Activated CD4-positive, alpha-beta T cell treated with anti-CD3 and anti-CD28 coated beads, Interleukin-2, amount 10 ng/mL, durations not matched to agents 7 days and 5 days (primary cell): ENCODE measurements at regions not wholly inside any gene's neighbourhood (a gene's known extent, or its start where the extent isn't known, plus 50 kb on each side); places are given as distances from the start of the nearest gene placed in this dataset.
"Not testable (repeated sequence)": the region's sequence is repeated elsewhere in the genome, so short reads cannot be mapped to it uniquely, and the experiment has no call there.

Experiments
- CTCF ChIA-PET: fragments of 350-600 bp; sonication (Branson Sonifier 250); formaldehyde crosslinking; loops from one replicate; lab custom pipeline; 2021; ENCODE audit warnings: antibody characterized with exemption; lab: Charles Lee
- POLR2A ChIA-PET: fragments of 350-600 bp; sonication (Branson Sonifier 250); formaldehyde crosslinking; loops from one replicate; lab custom pipeline; 2021; ENCODE audit warnings: antibody characterized with exemption; lab: Charles Lee
- DNase-seq: peaks from one replicate; pipeline ENCODE4 v3.0.0-alpha.2; 2020
- H3K27ac Mint-ChIP-seq: one replicate; pipeline ENCODE4 v1.8.0; 2021; ENCODE audit warnings: mild to moderate bottlenecking, moderate library complexity, mixed read lengths
- H3K27me3 Mint-ChIP-seq: one replicate; pipeline ENCODE4 v1.8.0; 2021; ENCODE audit warnings: mixed read lengths
- H3K36me3 Mint-ChIP-seq: one replicate; pipeline ENCODE4 v1.8.0; 2021; ENCODE audit warnings: low read depth, mixed read lengths
- H3K4me1 Mint-ChIP-seq: one replicate; pipeline ENCODE4 v1.8.0; 2021; ENCODE audit warnings: mixed read lengths
- H3K4me3 Mint-ChIP-seq: one replicate; pipeline ENCODE4 v1.8.0; 2021; ENCODE audit warnings: mild to moderate bottlenecking, moderate library complexity, mixed read lengths
- H3K9me3 Mint-ChIP-seq: one replicate; pipeline ENCODE4 v1.8.0; 2021; ENCODE audit warnings: mixed read lengths

- no peaks in the 10 kb centered on the region for H3K4me1 Mint-ChIP-seq
- POLR2A ChIA-PET = no interaction called here
- H3K27me3 Mint-ChIP-seq = no peaks in the 10 kb centered on the region
- H3K27ac Mint-ChIP-seq = no peak overlapping the region
- peaks cover 5% of the 10 kb centered on the region for H3K9me3 Mint-ChIP-seq
- no peak overlapping the region for H3K4me3 Mint-ChIP-seq
- no peaks in the 10 kb centered on the region for H3K36me3 Mint-ChIP-seq
- CTCF ChIA-PET = interaction anchor here (0.6 kb wide), 1 partner anchor 157 kb away, joined by 3 read pairs; no protein-coding TSS in a partner anchor
- no peak for DNase-seq
Observed at GRCh38 chr6:19380293-19380692, 456.9 kb upstream of the ID4 start.

GRCh38 chr6:19382676-19383075 lies 454.5 kb upstream of the ID4 start:
- ChIA-PET POLR2A (no interaction called here), CTCF (no interaction called here)
- Mint-ChIP-seq H3K27me3 (no peaks in the 10 kb centered on the region), H3K4me3 (no peak overlapping the region), H3K36me3 (no peaks in the 10 kb centered on the region), H3K4me1 (no peaks in the 10 kb centered on the region), H3K27ac (no peak overlapping the region), H3K9me3 (peaks cover 5% of the 10 kb centered on the region)
- no peak for DNase-seq

GRCh38 chr6:19391926-19392325 lies 445.2 kb upstream of the ID4 start:
- POLR2A ChIA-PET = no interaction called here

GRCh38 chr6:19394051-19394450 lies 443.1 kb upstream of the ID4 start:
- ChIA-PET CTCF (no interaction called here), POLR2A (no interaction called here)
- Mint-ChIP-seq H3K4me1 (no peaks in the 10 kb centered on the region), H3K9me3 (peaks cover 14% of the 10 kb centered on the region), H3K4me3 (no peak overlapping the region), H3K27ac (no peak overlapping the region), H3K36me3 (no peaks in the 10 kb centered on the region), H3K27me3 (no peaks in the 10 kb centered on the region)
- DNase-seq = no peak

More at GRCh38 chr6:19391926-19392325, 445.2 kb upstream of the ID4 start:
- Mint-ChIP-seq H3K9me3 (peaks cover 14% of the 10 kb centered on the region), H3K36me3 (no peaks in the 10 kb centered on the region), H3K27me3 (no peaks in the 10 kb centered on the region), H3K27ac (no peak overlapping the region), H3K4me1 (no peaks in the 10 kb centered on the region), H3K4me3 (no peak overlapping the region)
- CTCF ChIA-PET = no interaction called here
- DNase-seq = no peak

- H3K27me3 Mint-ChIP-seq = no peaks in the 10 kb centered on the region
- peaks cover 14% of the 10 kb centered on the region for H3K9me3 Mint-ChIP-seq
- no peak overlapping the region for H3K27ac Mint-ChIP-seq
- DNase-seq = no peak
- H3K4me3 Mint-ChIP-seq = no peak overlapping the region
- H3K36me3 Mint-ChIP-seq = no peaks in the 10 kb centered on the region
- no peaks in the 10 kb centered on the region for H3K4me1 Mint-ChIP-seq
- POLR2A ChIA-PET = no interaction called here
- CTCF ChIA-PET = no interaction called here
Observed at GRCh38 chr6:19394687-19395086, 442.5 kb upstream of the ID4 start.

GRCh38 chr6:19395316-19395715 lies 441.9 kb upstream of the ID4 start:
- no peak overlapping the region for H3K4me3 Mint-ChIP-seq
- no peak for DNase-seq
- H3K9me3 Mint-ChIP-seq = peaks cover 14% of the 10 kb centered on the region
- no peak overlapping the region for H3K27ac Mint-ChIP-seq
- H3K27me3 Mint-ChIP-seq = no peaks in the 10 kb centered on the region
- ChIA-PET CTCF (no interaction called here), POLR2A (no interaction called here)
- no peaks in the 10 kb centered on the region for H3K36me3 Mint-ChIP-seq
- no peaks in the 10 kb centered on the region for H3K4me1 Mint-ChIP-seq

- ChIA-PET POLR2A (no interaction called here), CTCF (no interaction called here)
- Mint-ChIP-seq H3K27ac (no peak overlapping the region), H3K4me1 (no peaks in the 10 kb centered on the region), H3K36me3 (no peaks in the 10 kb centered on the region), H3K4me3 (no peak overlapping the region), H3K27me3 (no peaks in the 10 kb centered on the region), H3K9me3 (peaks cover 15% of the 10 kb centered on the region)
- no peak for DNase-seq
Observed at GRCh38 chr6:19399406-19399805, 437.8 kb upstream of the ID4 start.

GRCh38 chr6:19404884-19405283 lies 432.3 kb upstream of the ID4 start:
- H3K4me1 Mint-ChIP-seq, POLR2A ChIA-PET, H3K27me3 Mint-ChIP-seq, DNase-seq, H3K4me3 Mint-ChIP-seq, CTCF ChIA-PET, H3K27ac Mint-ChIP-seq, H3K36me3 Mint-ChIP-seq: not testable (repeated sequence)
- peaks cover 17% of the 10 kb centered on the region for H3K9me3 Mint-ChIP-seq

- ChIA-PET POLR2A (no interaction called here), CTCF (no interaction called here)
- no peaks in the 10 kb centered on the region for H3K36me3 Mint-ChIP-seq
- no peak overlapping the region for H3K4me3 Mint-ChIP-seq
- DNase-seq = no peak
- H3K27me3 Mint-ChIP-seq = no peaks in the 10 kb centered on the region
- no peaks in the 10 kb centered on the region for H3K4me1 Mint-ChIP-seq
- peaks cover 11% of the 10 kb centered on the region for H3K9me3 Mint-ChIP-seq
- no peak overlapping the region for H3K27ac Mint-ChIP-seq
Observed at GRCh38 chr6:19408331-19408730, 428.8 kb upstream of the ID4 start.

- POLR2A ChIA-PET = no interaction called here
- Mint-ChIP-seq H3K27me3 (no peaks in the 10 kb centered on the region), H3K4me3 (no peak overlapping the region), H3K27ac (no peak overlapping the region), H3K4me1 (no peaks in the 10 kb centered on the region), H3K9me3 (peaks cover 2% of the 10 kb centered on the region), H3K36me3 (no peaks in the 10 kb centered on the region)
- CTCF ChIA-PET = no interaction called here
- DNase-seq = no peak
Observed at GRCh38 chr6:19410481-19410880, 426.7 kb upstream of the ID4 start.

GRCh38 chr6:19413323-19413722 lies 423.8 kb upstream of the ID4 start:
- H3K36me3 Mint-ChIP-seq = no peaks in the 10 kb centered on the region
- no peaks in the 10 kb centered on the region for H3K27me3 Mint-ChIP-seq
- ChIA-PET CTCF (no interaction called here), POLR2A (no interaction called here)
- no peak overlapping the region for H3K4me3 Mint-ChIP-seq
- H3K27ac Mint-ChIP-seq = no peak overlapping the region
- H3K9me3 Mint-ChIP-seq = peaks cover 3% of the 10 kb centered on the region
- DNase-seq = no peak
- no peaks in the 10 kb centered on the region for H3K4me1 Mint-ChIP-seq

GRCh38 chr6:19415605-19416326 lies 421.4 kb upstream of the ID4 start:
- H3K27me3 Mint-ChIP-seq = no peaks in the 10 kb centered on the region

GRCh38 chr6:19416811-19417210 lies 420.4 kb upstream of the ID4 start:
- ChIA-PET CTCF (no interaction called here), POLR2A (no interaction called here)
- Mint-ChIP-seq H3K36me3 (no peaks in the 10 kb centered on the region), H3K4me3 (no peak overlapping the region), H3K27me3 (no peaks in the 10 kb centered on the region), H3K27ac (no peak overlapping the region), H3K4me1 (no peaks in the 10 kb centered on the region), H3K9me3 (peaks cover 5% of the 10 kb centered on the region)
- DNase-seq = no peak

More at GRCh38 chr6:19415605-19416326, 421.4 kb upstream of the ID4 start:
- peaks cover 4% of the 10 kb centered on the region for H3K9me3 Mint-ChIP-seq
- no peaks in the 10 kb centered on the region for H3K36me3 Mint-ChIP-seq
- H3K4me1 Mint-ChIP-seq = no peaks in the 10 kb centered on the region
- no peak for DNase-seq
- H3K4me3 Mint-ChIP-seq = no peak overlapping the region
- ChIA-PET POLR2A (no interaction called here), CTCF (no interaction called here)
- H3K27ac Mint-ChIP-seq = no peak overlapping the region

- H3K9me3 Mint-ChIP-seq = peaks cover 5% of the 10 kb centered on the region
- no peak overlapping the region for H3K27ac Mint-ChIP-seq
- POLR2A ChIA-PET = no interaction called here
- H3K27me3 Mint-ChIP-seq = no peaks in the 10 kb centered on the region
- H3K36me3 Mint-ChIP-seq = no peaks in the 10 kb centered on the region
- CTCF ChIA-PET = no interaction called here
- no peak overlapping the region for H3K4me3 Mint-ChIP-seq
- H3K4me1 Mint-ChIP-seq = no peaks in the 10 kb centered on the region
- DNase-seq = no peak
Observed at GRCh38 chr6:19417713-19418112, 419.5 kb upstream of the ID4 start.
